DND-41 (cell line): ENCODE measurements at regions not wholly inside any gene's neighbourhood (a gene's known extent, or its start where the extent isn't known, plus 50 kb on each side); places are given as distances from the start of the nearest gene placed in this dataset.

ENCODE experiments used
- ATAC-seq: fragments of 200-7000 bp; cut with Tn5 transposase; 3 replicates; pipeline ENCODE4 v1.9.1; 2021; ENCODE audit warnings: low read depth; ENCODE audit not compliant: insufficient read depth
- DNase-seq: peaks from one replicate; pipeline ENCODE4 v3.0.0-alpha.2; 2020
- H2AFZ ChIP-seq: 2 replicates; pipeline ENCODE4 v1.6.0; 2012; ENCODE audit warnings: low read depth, low read length
- H3K27ac ChIP-seq: 2 replicates; pipeline ENCODE4 v1.5.1; 2012; ENCODE audit warnings: low read length, inconsistent platforms
- H3K27me3 ChIP-seq: fragments of 200-600 bp; sonication (generic); 2 replicates; pipeline ENCODE4 v1.6.0; 2012; ENCODE audit warnings: low read length, mild to moderate bottlenecking, inconsistent platforms; ENCODE audit not compliant: insufficient read depth, poor library complexity
- H3K36me3 ChIP-seq: 2 replicates; pipeline ENCODE4 v1.5.1; 2012; ENCODE audit warnings: low read length, inconsistent platforms; ENCODE audit not compliant: insufficient read depth
- H3K4me1 ChIP-seq: 2 replicates; pipeline ENCODE4 v1.5.1; 2012; ENCODE audit warnings: mild to moderate bottlenecking, low read length; ENCODE audit not compliant: insufficient read depth
- H3K4me2 ChIP-seq: 2 replicates; pipeline ENCODE4 v1.6.0; 2012; ENCODE audit warnings: mild to moderate bottlenecking, moderate library complexity, low read length, inconsistent platforms; ENCODE audit not compliant: insufficient read depth
- H3K4me3 ChIP-seq, 2 experiments: fragments of 200-600 bp in 1 of 2; shearing (Covaris generic) in 1 of 2; 2 replicates each; pipeline ENCODE4 v1.5.1; 2012 to 2016; ENCODE audit warnings: inconsistent platforms in 2 of 2, low read length in 2 of 2, mild to moderate bottlenecking in 2 of 2, low read depth in 1 of 2, moderate library complexity in 1 of 2
- H3K79me2 ChIP-seq: 2 replicates; pipeline ENCODE4 v1.6.0; 2012; ENCODE audit warnings: low read length, inconsistent platforms; ENCODE audit not compliant: insufficient read depth
- H3K9ac ChIP-seq: 2 replicates; pipeline ENCODE4 v1.6.0; 2012; ENCODE audit warnings: low read depth, mild to moderate bottlenecking, inconsistent platforms, low read length, moderate library complexity
- H3K9me3 ChIP-seq: 2 replicates; pipeline ENCODE4 v1.5.1; 2012; ENCODE audit warnings: low read length, moderate library complexity, mild to moderate bottlenecking, inconsistent platforms; ENCODE audit not compliant: insufficient read depth, severe bottlenecking
- H4K20me1 ChIP-seq: 2 replicates; pipeline ENCODE4 v1.6.0; 2012; ENCODE audit warnings: low read length; ENCODE audit not compliant: insufficient read depth
- EZH2 ChIP-seq: IDR thresholded peaks from 3 replicates; pipeline ENCODE4 v1.6.1; 2012; ENCODE audit warnings: borderline replicate concordance, low read depth, mild to moderate bottlenecking, moderate library complexity, low read length, inconsistent platforms; ENCODE audit not compliant: severe bottlenecking
- TF ChIP-seq, protein P1 (sequence below): IDR thresholded peaks from 2 replicates; pipeline ENCODE4 v1.5.1; 2012; ENCODE audit warnings: borderline replicate concordance, low read length, moderate library complexity, mild to moderate bottlenecking; ENCODE audit not compliant: poor library complexity, severe bottlenecking; ENCODE audit errors: extremely low read depth

DNA sequence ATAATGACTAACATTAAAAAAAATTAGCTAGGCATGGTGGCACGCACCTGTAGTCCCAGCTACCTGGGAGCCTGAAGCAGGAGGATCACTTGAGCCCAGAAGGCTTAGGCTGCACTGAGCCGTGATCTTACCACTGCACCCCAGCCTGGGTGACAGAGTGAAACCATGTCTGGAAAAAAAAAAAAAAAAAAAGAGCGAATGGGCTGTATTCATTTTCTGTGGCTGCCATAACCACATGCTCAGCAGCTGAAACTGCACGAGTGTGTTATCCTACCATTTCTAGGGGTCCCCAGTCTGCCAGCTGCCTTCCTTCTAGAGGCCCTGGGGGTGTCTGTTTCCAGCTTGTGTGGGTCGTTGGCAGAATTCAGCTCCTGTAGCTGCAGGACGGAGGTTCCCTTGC is 247.8 kb downstream of the EIPR1 start:
- no peak for TF ChIP-seq EZH2
- TF ChIP-seq, protein P1, sequence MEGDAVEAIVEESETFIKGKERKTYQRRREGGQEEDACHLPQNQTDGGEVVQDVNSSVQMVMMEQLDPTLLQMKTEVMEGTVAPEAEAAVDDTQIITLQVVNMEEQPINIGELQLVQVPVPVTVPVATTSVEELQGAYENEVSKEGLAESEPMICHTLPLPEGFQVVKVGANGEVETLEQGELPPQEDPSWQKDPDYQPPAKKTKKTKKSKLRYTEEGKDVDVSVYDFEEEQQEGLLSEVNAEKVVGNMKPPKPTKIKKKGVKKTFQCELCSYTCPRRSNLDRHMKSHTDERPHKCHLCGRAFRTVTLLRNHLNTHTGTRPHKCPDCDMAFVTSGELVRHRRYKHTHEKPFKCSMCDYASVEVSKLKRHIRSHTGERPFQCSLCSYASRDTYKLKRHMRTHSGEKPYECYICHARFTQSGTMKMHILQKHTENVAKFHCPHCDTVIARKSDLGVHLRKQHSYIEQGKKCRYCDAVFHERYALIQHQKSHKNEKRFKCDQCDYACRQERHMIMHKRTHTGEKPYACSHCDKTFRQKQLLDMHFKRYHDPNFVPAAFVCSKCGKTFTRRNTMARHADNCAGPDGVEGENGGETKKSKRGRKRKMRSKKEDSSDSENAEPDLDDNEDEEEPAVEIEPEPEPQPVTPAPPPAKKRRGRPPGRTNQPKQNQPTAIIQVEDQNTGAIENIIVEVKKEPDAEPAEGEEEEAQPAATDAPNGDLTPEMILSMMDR = no peak
- Histone ChIP-seq H3K36me3 (no peaks in the 10 kb centered on the region), H3K79me2 (no peaks in the 10 kb centered on the region), H3K27ac (no peak overlapping the region), H3K4me2 (no peak overlapping the region), H3K4me3 (no peak overlapping the region), H2AFZ (no peak overlapping the region), H3K27me3 (no peaks in the 10 kb centered on the region), H4K20me1 (no peaks in the 10 kb centered on the region), H3K4me1 (no peaks in the 10 kb centered on the region), H3K9me3 (no peaks in the 10 kb centered on the region), H3K9ac (no peak overlapping the region)
- DNase-seq = no peak
- no peak for ATAC-seq

DNA sequence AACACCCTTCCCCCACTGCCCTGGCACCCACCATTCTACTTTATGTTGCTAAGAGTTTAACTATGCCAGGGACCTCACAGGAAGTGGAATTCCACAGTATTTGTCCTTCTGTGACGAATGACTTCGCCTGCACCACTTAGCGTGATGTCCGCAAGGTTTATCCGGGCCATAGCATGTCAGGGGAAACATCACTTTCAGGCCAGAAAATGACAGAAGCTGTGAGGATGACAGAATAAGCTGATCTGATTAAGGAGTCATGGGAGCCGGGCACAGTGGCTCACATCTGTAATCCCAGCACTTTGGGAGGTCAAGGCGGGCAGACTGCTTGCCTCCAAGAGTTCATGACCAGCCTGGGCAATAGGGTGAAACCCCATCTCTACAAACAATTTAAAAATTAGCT is 248.8 kb downstream of the EIPR1 start:
- Histone ChIP-seq H3K36me3 (no peaks in the 10 kb centered on the region), H2AFZ (no peak overlapping the region), H3K4me2 (no peak overlapping the region), H3K27ac (no peak overlapping the region), H3K4me3 (no peak overlapping the region), H4K20me1 (no peaks in the 10 kb centered on the region), H3K79me2 (no peaks in the 10 kb centered on the region), H3K9me3 (no peaks in the 10 kb centered on the region), H3K4me1 (no peaks in the 10 kb centered on the region), H3K9ac (no peak overlapping the region), H3K27me3 (no peaks in the 10 kb centered on the region)
- ATAC-seq = no peak
- no peak for DNase-seq
- TF ChIP-seq EZH2 = no peak
- TF ChIP-seq, protein P1 = no peak

DNA sequence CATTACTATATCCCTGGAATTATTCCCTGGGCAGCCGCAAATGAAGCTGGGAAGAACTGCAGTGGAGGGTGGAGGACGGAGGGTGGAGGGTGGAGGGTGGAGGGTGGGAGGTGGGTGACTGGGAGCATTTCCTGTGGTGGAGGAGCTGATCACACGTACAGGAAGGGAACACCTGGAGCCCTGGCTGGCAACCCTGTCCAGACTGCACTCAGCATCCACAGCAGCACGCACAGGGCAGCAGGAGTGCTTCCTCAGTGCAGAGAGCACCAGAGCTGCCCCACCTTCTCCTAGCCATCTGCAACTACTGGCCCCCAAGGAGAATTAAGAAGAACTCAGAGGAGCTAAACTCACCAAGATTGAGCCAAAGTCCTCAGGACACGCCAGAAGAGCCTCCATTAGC is 249.9 kb downstream of the EIPR1 start:
- Histone ChIP-seq H3K9ac (no peak overlapping the region), H3K27ac (no peak overlapping the region), H3K36me3 (no peaks in the 10 kb centered on the region), H4K20me1 (no peaks in the 10 kb centered on the region), H3K9me3 (no peaks in the 10 kb centered on the region), H2AFZ (no peak overlapping the region), H3K4me2 (no peak overlapping the region), H3K27me3 (no peaks in the 10 kb centered on the region), H3K79me2 (no peaks in the 10 kb centered on the region), H3K4me3 (no peak overlapping the region), H3K4me1 (no peaks in the 10 kb centered on the region)
- TF ChIP-seq EZH2 = no peak
- TF ChIP-seq, protein P1 = no peak
- no peak for ATAC-seq
- DNase-seq = no peak
